ENCODE measurements at regions not wholly inside any gene's neighbourhood (a gene's known extent, or its start where the extent isn't known, plus 50 kb on each side); places are given as distances from the start of the nearest gene placed in this dataset.

GRCh38 chr1:163912170-163912884 lies 590.6 kb downstream of the NUF2 start:
- H3K4me3 ChIP-seq = no peak overlapping the region
- no peak overlapping the region for H2AFZ ChIP-seq (ENCODE audit: low read depth, low read length)
- ChIA-PET CTCF (ENCODE audit: low intra/inter-chr PET ratio) (no interaction called here), POLR2A (interaction anchor here (0.8 kb wide), 1 partner anchor 769 kb away, joined by 3 read pairs; no protein-coding TSS in a partner anchor)
- in situ Hi-C loops (cut with MboI) = no loop called here
- WGBS (ENCODE audit: insufficient coverage, low coverage, missing lambda C conversion rate) = 1% methylated on average over 4 of the region's 4 CpGs
- FAIRE-seq (no peak), ATAC-seq (no peak), DNase-seq (ENCODE audit: extremely low read depth in 1 of 4, low spot score in 3 of 4) (no peak)
- no peaks in the 10 kb centered on the region for H3K9me1 ChIP-seq (ENCODE audit: control insufficient read depth, insufficient read depth, low read length)
- no peaks in the 10 kb centered on the region for H3K4me1 ChIP-seq (replicated peaks in 1 of 2; ENCODE audit: control insufficient read depth in 2 of 2, insufficient read depth in 2 of 2, low read length in 2 of 2)
- intact Hi-C loops (cut with micrococcal nuclease) = no loop called here
- no peaks in the 10 kb centered on the region for H3K36me3 ChIP-seq (ENCODE audit: control insufficient read depth, insufficient read depth, low read length)
- no peak overlapping the region for H3K4me2 ChIP-seq (ENCODE audit: insufficient read depth, low read length)
- BruUV-seq (replicated peaks) = no TSS peak
- no peaks in the 10 kb centered on the region for H3K27me3 ChIP-seq (ENCODE audit: control insufficient read depth in 2 of 2, insufficient read depth in 2 of 2, low read length in 2 of 2)
- no peak overlapping the region for H3K9ac ChIP-seq (ENCODE audit: insufficient read depth in 1 of 2, low read depth in 2 of 2, low read length in 2 of 2)
- no peaks in the 10 kb centered on the region for H3K79me2 ChIP-seq (ENCODE audit: control insufficient read depth, insufficient read depth, low read length)
- no peaks in the 10 kb centered on the region for H4K20me1 ChIP-seq (replicated peaks; ENCODE audit: control insufficient read depth, insufficient read depth, low read length)
- H3K9me3 ChIP-seq (replicated peaks; ENCODE audit: control insufficient read depth, insufficient read depth, low read depth, low read length) = no peaks in the 10 kb centered on the region; the same call in 1 of the 2 replicates
- TF ChIP-seq ARID1B (IDR thresholded peaks at IDR 0.05) = no peak
- no peak for TF ChIP-seq FOXJ3 (CRISPR knock-in tag; IDR thresholded peaks at IDR 0.05)
- no peak for TF ChIP-seq RUNX1 (IDR thresholded peaks at IDR 0.05; ENCODE audit: low read depth)
- TF ChIP-seq, protein P1, sequence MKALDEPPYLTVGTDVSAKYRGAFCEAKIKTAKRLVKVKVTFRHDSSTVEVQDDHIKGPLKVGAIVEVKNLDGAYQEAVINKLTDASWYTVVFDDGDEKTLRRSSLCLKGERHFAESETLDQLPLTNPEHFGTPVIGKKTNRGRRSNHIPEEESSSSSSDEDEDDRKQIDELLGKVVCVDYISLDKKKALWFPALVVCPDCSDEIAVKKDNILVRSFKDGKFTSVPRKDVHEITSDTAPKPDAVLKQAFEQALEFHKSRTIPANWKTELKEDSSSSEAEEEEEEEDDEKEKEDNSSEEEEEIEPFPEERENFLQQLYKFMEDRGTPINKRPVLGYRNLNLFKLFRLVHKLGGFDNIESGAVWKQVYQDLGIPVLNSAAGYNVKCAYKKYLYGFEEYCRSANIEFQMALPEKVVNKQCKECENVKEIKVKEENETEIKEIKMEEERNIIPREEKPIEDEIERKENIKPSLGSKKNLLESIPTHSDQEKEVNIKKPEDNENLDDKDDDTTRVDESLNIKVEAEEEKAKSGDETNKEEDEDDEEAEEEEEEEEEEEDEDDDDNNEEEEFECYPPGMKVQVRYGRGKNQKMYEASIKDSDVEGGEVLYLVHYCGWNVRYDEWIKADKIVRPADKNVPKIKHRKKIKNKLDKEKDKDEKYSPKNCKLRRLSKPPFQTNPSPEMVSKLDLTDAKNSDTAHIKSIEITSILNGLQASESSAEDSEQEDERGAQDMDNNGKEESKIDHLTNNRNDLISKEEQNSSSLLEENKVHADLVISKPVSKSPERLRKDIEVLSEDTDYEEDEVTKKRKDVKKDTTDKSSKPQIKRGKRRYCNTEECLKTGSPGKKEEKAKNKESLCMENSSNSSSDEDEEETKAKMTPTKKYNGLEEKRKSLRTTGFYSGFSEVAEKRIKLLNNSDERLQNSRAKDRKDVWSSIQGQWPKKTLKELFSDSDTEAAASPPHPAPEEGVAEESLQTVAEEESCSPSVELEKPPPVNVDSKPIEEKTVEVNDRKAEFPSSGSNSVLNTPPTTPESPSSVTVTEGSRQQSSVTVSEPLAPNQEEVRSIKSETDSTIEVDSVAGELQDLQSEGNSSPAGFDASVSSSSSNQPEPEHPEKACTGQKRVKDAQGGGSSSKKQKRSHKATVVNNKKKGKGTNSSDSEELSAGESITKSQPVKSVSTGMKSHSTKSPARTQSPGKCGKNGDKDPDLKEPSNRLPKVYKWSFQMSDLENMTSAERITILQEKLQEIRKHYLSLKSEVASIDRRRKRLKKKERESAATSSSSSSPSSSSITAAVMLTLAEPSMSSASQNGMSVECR (CRISPR knock-in tag; IDR thresholded peaks at IDR 0.05) = no peak
- TF ChIP-seq RBM25 (IDR thresholded peaks at IDR 0.05; ENCODE audit: low read depth, low read length, severe bottlenecking) = no peak
- TF ChIP-seq, protein P2, sequence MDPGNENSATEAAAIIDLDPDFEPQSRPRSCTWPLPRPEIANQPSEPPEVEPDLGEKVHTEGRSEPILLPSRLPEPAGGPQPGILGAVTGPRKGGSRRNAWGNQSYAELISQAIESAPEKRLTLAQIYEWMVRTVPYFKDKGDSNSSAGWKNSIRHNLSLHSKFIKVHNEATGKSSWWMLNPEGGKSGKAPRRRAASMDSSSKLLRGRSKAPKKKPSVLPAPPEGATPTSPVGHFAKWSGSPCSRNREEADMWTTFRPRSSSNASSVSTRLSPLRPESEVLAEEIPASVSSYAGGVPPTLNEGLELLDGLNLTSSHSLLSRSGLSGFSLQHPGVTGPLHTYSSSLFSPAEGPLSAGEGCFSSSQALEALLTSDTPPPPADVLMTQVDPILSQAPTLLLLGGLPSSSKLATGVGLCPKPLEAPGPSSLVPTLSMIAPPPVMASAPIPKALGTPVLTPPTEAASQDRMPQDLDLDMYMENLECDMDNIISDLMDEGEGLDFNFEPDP (CRISPR knock-in tag; IDR thresholded peaks at IDR 0.05) = no peak
- TF ChIP-seq, protein P3, sequence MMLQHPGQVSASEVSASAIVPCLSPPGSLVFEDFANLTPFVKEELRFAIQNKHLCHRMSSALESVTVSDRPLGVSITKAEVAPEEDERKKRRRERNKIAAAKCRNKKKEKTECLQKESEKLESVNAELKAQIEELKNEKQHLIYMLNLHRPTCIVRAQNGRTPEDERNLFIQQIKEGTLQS (IDR thresholded peaks at IDR 0.05) = no peak
- TF ChIP-seq, protein P3 (CRISPR knock-in tag; conservative IDR thresholded peaks at IDR 0.05) = no peak
- TF ChIP-seq SREBF2 (CRISPR knock-in tag; IDR thresholded peaks at IDR 0.05) = no peak
- TF ChIP-seq MCM5 (IDR thresholded peaks at IDR 0.05; ENCODE audit: low read depth) = no peak
- no peak for TF ChIP-seq CBX2 (IDR thresholded peaks at IDR 0.05; ENCODE audit: insufficient read depth, low read length, poor library complexity, severe bottlenecking)
- TF ChIP-seq HNRNPH1 (optimal IDR thresholded peaks at IDR 0.05; ENCODE audit: low read depth, low read length) = no peak
- TF ChIP-seq ZNF717 (CRISPR knock-in tag; IDR thresholded peaks at IDR 0.05) = no peak
- TF ChIP-seq NONO (IDR thresholded peaks at IDR 0.05; ENCODE audit: low read depth in 2 of 2, low read length in 1 of 2) = no peak
- no peak overlapping the region for H3K27ac ChIP-seq (ENCODE audit: extremely low read depth, low read depth, low read length)

Measured in K562 (cell line).